HCT116 (cell line): ENCODE measurements at regions not wholly inside any gene's neighbourhood (a gene's known extent, or its start where the extent isn't known, plus 50 kb on each side); places are given as distances from the start of the nearest gene placed in this dataset.

ENCODE experiments used
- ATAC-seq: fragments of 200-7000 bp; cut with Tn5 transposase; 2 replicates; pipeline ENCODE4 v1.9.1; 2020; ENCODE audit warnings: mild to moderate bottlenecking, moderate library complexity
- BruUV-seq: library from RNA; stranded (reverse); fragments of 400-500 nt; replicated peaks from 2 replicates; lab custom pipeline; 2021; lab: Mats Ljungman, UMichigan
- CTCF ChIA-PET: fragments of 300-600 bp; sonication (Branson Sonifier 250); formaldehyde crosslinking; loops from one replicate; lab custom pipeline; 2021; ENCODE audit warnings: antibody characterized with exemption; lab: Charles Lee
- POLR2A ChIA-PET: fragments of 300-600, 350-600 bp; sonication (Branson Sonifier 250); formaldehyde crosslinking; loops from one replicate; lab custom pipeline; 2021; ENCODE audit warnings: antibody characterized with exemption; lab: Charles Lee
- RAD21 ChIA-PET, 2 experiments: fragments of 300-600 bp; sonication (Branson Sonifier 250); formaldehyde crosslinking; loops; one replicate each; lab custom pipeline; 2023; ENCODE audit warnings: low total read pairs in 2 of 2; ENCODE audit not compliant: uncharacterized antibody in 2 of 2, unreplicated experiment in 2 of 2, low non-redundant PET in 1 of 2; lab: Charles Lee
- DNase-seq: peaks from one replicate; pipeline ENCODE4 v3.0.0-alpha.2; 2010; ENCODE audit warnings: low read depth, low spot score
- H2AFZ ChIP-seq: fragments of 200-600 bp; shearing (Covaris generic), sonication (generic); 2 replicates; pipeline ENCODE4 v1.6.1; 2017; ENCODE audit warnings: low read depth, mixed run types, mixed read lengths, antibody characterized with exemption, low read length; ENCODE audit not compliant: poor library complexity, severe bottlenecking
- H3K27ac ChIP-seq: 2 replicates; pipeline ENCODE4 v1.5.1; 2012; ENCODE audit warnings: low read depth, low read length
- H3K27me3 ChIP-seq: fragments of 200-600 bp; sonication (generic); 2 replicates; pipeline ENCODE4 v1.6.1; 2016; ENCODE audit warnings: mixed run types, low read length, mixed read lengths; ENCODE audit not compliant: insufficient read depth
- H3K36me3 ChIP-seq, 2 experiments: fragments of 200-500 bp in 1 of 2; fragments of 200-600 bp in 1 of 2; sonication (Bioruptor generic) in 1 of 2; sonication (generic) in 1 of 2; 2 replicates each; pipeline versions ENCODE4 v1.5.1 to v1.6.1; 2014 to 2016; ENCODE audit warnings: low read length in 2 of 2, inconsistent platforms in 1 of 2, mixed read lengths in 1 of 2, mixed run types in 1 of 2; ENCODE audit not compliant: insufficient read depth in 2 of 2, control insufficient read depth in 1 of 2
- H3K4me1 ChIP-seq, 2 experiments: fragments of 200-600 bp in 1 of 2; sonication (generic) in 1 of 2; 2 replicates each; pipeline versions ENCODE4 v1.5.1 to v1.6.1; 2012 to 2017; ENCODE audit warnings: low read length in 2 of 2, inconsistent platforms in 1 of 2, mild to moderate bottlenecking in 1 of 2, mixed read lengths in 1 of 2, mixed run types in 1 of 2, moderate library complexity in 1 of 2; ENCODE audit not compliant: insufficient read depth in 2 of 2, control insufficient read depth in 1 of 2
- H3K4me2 ChIP-seq: fragments of 200-600 bp; sonication (generic); 2 replicates; pipeline ENCODE4 v1.6.1; 2017; ENCODE audit warnings: mixed run types, low read length, mixed read lengths
- H3K4me3 ChIP-seq, 2 experiments: fragments of 200-600 bp in 1 of 2; sonication (generic) in 1 of 2; replicated peaks in 1 of 2; 2 replicates each; pipeline ENCODE4 v1.5.1; 2011 to 2016; ENCODE audit warnings: low read length in 2 of 2, control low read depth in 1 of 2, low read depth in 1 of 2, mild to moderate bottlenecking in 1 of 2, mixed read lengths in 1 of 2, mixed run types in 1 of 2
- H3K79me2 ChIP-seq: fragments of 200-600 bp; sonication (generic); 2 replicates; pipeline ENCODE4 v1.6.1; 2017; ENCODE audit warnings: mild to moderate bottlenecking, mixed run types, low read length, moderate library complexity, mixed read lengths; ENCODE audit not compliant: insufficient read depth
- H3K9ac ChIP-seq: fragments of 200-600 bp; sonication (generic); 2 replicates; pipeline ENCODE4 v1.6.1; 2016; ENCODE audit warnings: low read length, mixed read lengths
- H3K9me2 ChIP-seq: fragments of 200-600 bp; sonication (generic), shearing (Covaris generic); 2 replicates; pipeline ENCODE4 v1.6.1; 2017; ENCODE audit warnings: mixed run types, mild to moderate bottlenecking, moderate library complexity; ENCODE audit not compliant: insufficient read depth
- H3K9me3 ChIP-seq, 2 experiments: fragments of 200-500 bp in 1 of 2; fragments of 200-600 bp in 1 of 2; sonication (Bioruptor generic) in 1 of 2; sonication (generic) in 1 of 2; 2 replicates each; pipeline ENCODE4 v1.6.1; 2014 to 2017; ENCODE audit warnings: low read length in 2 of 2, mixed read lengths in 2 of 2, inconsistent platforms in 1 of 2, low read depth in 1 of 2, mild to moderate bottlenecking in 1 of 2, mixed run types in 1 of 2, moderate library complexity in 1 of 2; ENCODE audit not compliant: control insufficient read depth in 1 of 2, insufficient read depth in 1 of 2
- H4K20me1 ChIP-seq: fragments of 200-600 bp; sonication (generic), shearing (Covaris generic); 2 replicates; pipeline ENCODE4 v1.6.1; 2017; ENCODE audit warnings: mixed run types, mild to moderate bottlenecking, moderate library complexity; ENCODE audit not compliant: insufficient read depth
- ATF3 ChIP-seq: IDR thresholded peaks from 2 replicates; pipeline ENCODE4 v1.6.1; 2012
- CEBPB ChIP-seq: IDR thresholded peaks from 2 replicates; pipeline ENCODE4 v1.6.1; 2012; ENCODE audit warnings: low read depth
- EGR1 ChIP-seq: IDR thresholded peaks from 2 replicates; pipeline ENCODE4 v1.6.1; 2012; ENCODE audit warnings: low read depth
- ELF1 ChIP-seq: IDR thresholded peaks from 2 replicates; pipeline ENCODE4 v1.6.1; 2012; ENCODE audit warnings: low read depth, borderline replicate concordance
- EZH2 ChIP-seq: fragments of 200-600 bp; sonication (generic); IDR thresholded peaks from 2 replicates; pipeline ENCODE4 v1.6.1; 2017; ENCODE audit warnings: antibody characterized with exemption, mixed run types
- FOSL1 ChIP-seq: IDR thresholded peaks from 2 replicates; pipeline ENCODE4 v1.6.1; 2012; ENCODE audit warnings: low read depth
- POLR2A ChIP-seq: IDR thresholded peaks from 2 replicates; pipeline ENCODE4 v1.7.0; 2011; ENCODE audit warnings: borderline replicate concordance; ENCODE audit not compliant: insufficient read depth, insufficient read length; ENCODE audit errors: extremely low read depth
- RAD21 ChIP-seq: IDR thresholded peaks from 2 replicates; pipeline ENCODE4 v1.6.1; 2012; ENCODE audit warnings: low read depth, mild to moderate bottlenecking
- REST ChIP-seq: IDR thresholded peaks from 2 replicates; pipeline ENCODE4 v1.6.1; 2012; ENCODE audit warnings: low read depth
- SRF ChIP-seq: IDR thresholded peaks from 2 replicates; pipeline ENCODE4 v1.6.1; 2012; ENCODE audit warnings: low read depth
- TCF7L2 ChIP-seq: IDR thresholded peaks from 2 replicates; pipeline ENCODE4 v1.7.0; 2011; ENCODE audit warnings: borderline replicate concordance, inconsistent platforms; ENCODE audit not compliant: insufficient read depth, insufficient read length; ENCODE audit errors: extremely low read depth
- ZBTB33 ChIP-seq: IDR thresholded peaks from 2 replicates; pipeline ENCODE4 v1.6.1; 2011; ENCODE audit warnings: mild to moderate bottlenecking, low read length, moderate library complexity; ENCODE audit not compliant: insufficient replicate concordance; ENCODE audit errors: extremely low read depth
- ZNF274 ChIP-seq: fragments of 200-500 bp; sonication (Bioruptor generic); IDR thresholded peaks from 2 replicates; pipeline ENCODE4 v1.6.1; 2014; ENCODE audit warnings: mild to moderate bottlenecking, low read depth, low read length, inconsistent platforms
- intact Hi-C: fragments of 100-400 bp; cut with micrococcal nuclease; formaldehyde crosslinking; loops from 2 replicates; pipeline ENCODE4 v1.10.0; 2022

- no peak for TF ChIP-seq CEBPB
- no peak for TF ChIP-seq EZH2
- TF ChIP-seq REST = no peak
- TF ChIP-seq ZNF274 = no peak
- no peak for TF ChIP-seq RAD21
- TF ChIP-seq EGR1 = no peak
- TF ChIP-seq ATF3 = no peak
- no peak for TF ChIP-seq SRF
These were observed 305.5 kb upstream of the CLINT1 start (continued) for GRCh38 chr5:158164296-158165047.

- RAD21 ChIA-PET = no interaction called here
- Histone ChIP-seq H3K79me2 (no peaks in the 10 kb centered on the region), H3K4me3 (no peak overlapping the region), H4K20me1 (no peaks in the 10 kb centered on the region), H3K9me3 (no peaks in the 10 kb centered on the region), H3K27me3 (peaks cover 53% of the 10 kb centered on the region), H3K27ac (no peak overlapping the region), H2AFZ (no peak overlapping the region), H3K36me3 (no peaks in the 10 kb centered on the region), H3K9me2 (no peaks in the 10 kb centered on the region), H3K4me1 (no peaks in the 10 kb centered on the region), H3K9ac (no peak overlapping the region), H3K4me2 (no peak overlapping the region)
- no TSS peak for BruUV-seq
- DNase-seq (no peak), ATAC-seq (no peak)
- POLR2A ChIA-PET = no interaction called here
- intact Hi-C loops = no loop called here
- CTCF ChIA-PET = no interaction called here
- TF ChIP-seq TCF7L2 = no peak
- no peak for TF ChIP-seq EGR1
- no peak for TF ChIP-seq POLR2A
- no peak for TF ChIP-seq RAD21
- TF ChIP-seq EZH2 = no peak
- TF ChIP-seq ZBTB33 = no peak
- TF ChIP-seq REST = no peak
- TF ChIP-seq ELF1 = no peak
- no peak for TF ChIP-seq FOSL1
These were observed 304.7 kb upstream of the CLINT1 start for GRCh38 chr5:158163451-158164295.
